ENCODE measurements at regions not wholly inside any gene's neighbourhood (a gene's known extent, or its start where the extent isn't known, plus 50 kb on each side); places are given as distances from the start of the nearest gene placed in this dataset.

GRCh38 chr7:132687016-132687415, 110.7 kb upstream of the PLXNA4 start:
- TF ChIP-seq HNF4A (conservative IDR thresholded peaks at IDR 0.05) (no peak), JUND (IDR thresholded peaks at IDR 0.05) (no peak), EGR1 (IDR thresholded peaks at IDR 0.05; ENCODE audit: low read depth in 2 of 2) (no peak), ATF3 (IDR thresholded peaks at IDR 0.05) (no peak), YY1 (IDR thresholded peaks at IDR 0.05) (no peak), FOXA2 (IDR thresholded peaks at IDR 0.05) (no peak), HNF4G (IDR thresholded peaks at IDR 0.05) (no peak), NR2F2 (IDR thresholded peaks at IDR 0.05) (no peak), ZBTB33 (IDR thresholded peaks at IDR 0.05) (no peak), CTCF (IDR thresholded peaks at IDR 0.05; ENCODE audit: low read depth, low read length, missing input control) (no peak), SP1 (IDR thresholded peaks at IDR 0.05) (no peak), FOXA1 (IDR thresholded peaks at IDR 0.05) (no peak)
- 82% methylated on average over 1 of the region's 1 CpG for WGBS
- no peak for DNase-seq (ENCODE audit: low spot score)
- Histone ChIP-seq H3K27ac (ENCODE audit: low read depth in 1 of 2, low read length in 2 of 2) (no peak overlapping the region), H3K36me3 (ENCODE audit: control insufficient read depth in 4 of 4, insufficient read depth in 3 of 4, low read depth in 1 of 4, low read length in 3 of 4) (no peaks in the 10 kb centered on the region), H3K4me1 (ENCODE audit: control insufficient read depth in 4 of 4, insufficient read depth in 4 of 4, low read length in 3 of 4) (no peaks in the 10 kb centered on the region), H3K27me3 (ENCODE audit: control insufficient read depth in 4 of 4, insufficient read depth in 4 of 4, low read length in 3 of 4) (no peaks in the 10 kb centered on the region), H3K4me3 (ENCODE audit: low read depth in 1 of 3, low read length in 3 of 3) (no peak overlapping the region), H3K9me3 (ENCODE audit: control insufficient read depth in 4 of 4, low read length in 3 of 4) (peaks cover 4 to 13% (median 11%) of the 10 kb centered on the region in 4 donors), H3K9ac (ENCODE audit: low read depth in 1 of 2, low read length in 2 of 2) (no peak overlapping the region)

DNA sequence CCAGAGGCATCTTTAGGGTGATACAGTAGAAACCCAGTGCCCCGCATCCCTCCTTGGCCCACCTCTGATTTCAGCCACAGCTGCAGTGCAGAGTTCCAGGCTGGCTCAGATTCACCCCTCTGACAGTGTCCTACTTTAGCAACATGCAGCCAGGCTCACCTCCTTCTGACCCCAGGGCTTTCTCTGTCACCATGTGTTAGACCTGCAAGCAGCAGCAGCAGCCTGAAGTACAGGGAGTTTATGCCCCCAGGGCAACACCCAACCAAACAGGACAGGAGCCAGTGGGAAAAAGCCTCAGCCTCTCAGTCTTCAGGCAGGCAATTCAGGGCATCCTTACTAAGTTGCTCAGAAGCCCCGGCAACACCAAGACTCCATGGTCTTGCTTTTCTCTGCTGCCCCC, 109.0 kb upstream of the PLXNA4 start:
- Histone ChIP-seq H3K9ac (ENCODE audit: low read depth in 1 of 2, low read length in 2 of 2) (no peak overlapping the region), H3K4me3 (ENCODE audit: low read depth in 1 of 3, low read length in 3 of 3) (no peak overlapping the region), H3K27me3 (ENCODE audit: control insufficient read depth in 4 of 4, insufficient read depth in 4 of 4, low read length in 3 of 4) (no peaks in the 10 kb centered on the region), H3K4me1 (ENCODE audit: control insufficient read depth in 4 of 4, insufficient read depth in 4 of 4, low read length in 3 of 4) (no peaks in the 10 kb centered on the region), H3K27ac (ENCODE audit: low read depth in 1 of 2, low read length in 2 of 2) (no peak overlapping the region), H3K9me3 (ENCODE audit: control insufficient read depth in 4 of 4, low read length in 3 of 4) (peaks cover 4 to 13% (median 11%) of the 10 kb centered on the region in 4 donors), H3K36me3 (ENCODE audit: control insufficient read depth in 4 of 4, insufficient read depth in 3 of 4, low read depth in 1 of 4, low read length in 3 of 4) (no peaks in the 10 kb centered on the region)
- 92% methylated on average over 2 of the region's 2 CpGs for WGBS
- no peak for TF ChIP-seq YY1 (IDR thresholded peaks at IDR 0.05)
- no peak for DNase-seq (ENCODE audit: low spot score)

GRCh38 chr7:132683896-132684690, 107.8 kb upstream of the PLXNA4 start:
- no peak overlapping the region for H3K4me3 ChIP-seq (ENCODE audit: low read depth in 1 of 3, low read length in 3 of 3)
- H3K27me3 ChIP-seq (ENCODE audit: control insufficient read depth in 4 of 4, insufficient read depth in 4 of 4, low read length in 3 of 4): no peaks in the 10 kb centered on the region
- H3K9me3 ChIP-seq (ENCODE audit: control insufficient read depth in 4 of 4, low read length in 3 of 4): peaks cover 4 to 13% (median 11%) of the 10 kb centered on the region in 4 donors
- DNase-seq (ENCODE audit: low spot score): no peak
- no peak overlapping the region for H3K9ac ChIP-seq (ENCODE audit: low read depth in 1 of 2, low read length in 2 of 2)
- no peak overlapping the region for H3K27ac ChIP-seq (ENCODE audit: low read depth in 1 of 2, low read length in 2 of 2)
- no peaks in the 10 kb centered on the region for H3K36me3 ChIP-seq (ENCODE audit: control insufficient read depth in 4 of 4, insufficient read depth in 3 of 4, low read depth in 1 of 4, low read length in 3 of 4)
- H3K4me1 ChIP-seq (ENCODE audit: control insufficient read depth in 4 of 4, insufficient read depth in 4 of 4, low read length in 3 of 4): no peaks in the 10 kb centered on the region
- WGBS: 87% methylated on average over 12 of the region's 12 CpGs
- TF ChIP-seq MAX (IDR thresholded peaks at IDR 0.05) (no peak), CTCF (IDR thresholded peaks at IDR 0.05; ENCODE audit: low read depth, low read length, missing input control) (no peak), HNF4G (IDR thresholded peaks at IDR 0.05) (no peak), HNF4A (conservative IDR thresholded peaks at IDR 0.05) (no peak), RXRA (IDR thresholded peaks at IDR 0.05) (no peak), ZBTB33 (IDR thresholded peaks at IDR 0.05) (no peak), JUND (IDR thresholded peaks at IDR 0.05) (no peak)
